ENCODE measurements at regions not wholly inside any gene's neighbourhood (a gene's known extent, or its start where the extent isn't known, plus 50 kb on each side); places are given as distances from the start of the nearest gene placed in this dataset.

- DNase-seq: peak; percentile 32
These were observed 172.5 kb downstream of the SMAD2 start for GRCh38 chr18:47758000-47758399.

GRCh38 chr18:47756364-47757016 is 174.0 kb downstream of the SMAD2 start:
- peak; percentile 82 for DNase-seq

- DNase-seq: no peak
These were observed 175.4 kb downstream of the SMAD2 start for GRCh38 chr18:47755102-47755456.

- peak; percentile 57 for DNase-seq
These were observed 176.0 kb downstream of the SMAD2 start for GRCh38 chr18:47754311-47755101.

GRCh38 chr18:47752796-47753645 is 177.4 kb downstream of the SMAD2 start:
- DNase-seq: no peak

- no peak for DNase-seq
These were observed 179.5 kb downstream of the SMAD2 start for GRCh38 chr18:47750889-47751423.

GRCh38 chr18:47749600-47749973 is 180.9 kb downstream of the SMAD2 start:
- no peak for DNase-seq

- DNase-seq: peak; percentile 79
These were observed 181.4 kb downstream of the SMAD2 start for GRCh38 chr18:47748847-47749599.

- DNase-seq: no peak
These were observed 182.2 kb downstream of the SMAD2 start for GRCh38 chr18:47748093-47748796.

GRCh38 chr18:47747260-47747795 is 183.1 kb downstream of the SMAD2 start:
- no peak for DNase-seq

GRCh38 chr18:47746615-47747014 is 183.8 kb downstream of the SMAD2 start:
- DNase-seq: no peak

- no peak for DNase-seq
These were observed 185.2 kb downstream of the SMAD2 start for GRCh38 chr18:47745227-47745626.

- DNase-seq: no peak
These were observed 192.5 kb downstream of the SMAD2 start for GRCh38 chr18:47737956-47738355.

- DNase-seq: no peak
These were observed 193.1 kb downstream of the SMAD2 start for GRCh38 chr18:47737198-47737830.

GRCh38 chr18:47736376-47737140 is 193.9 kb downstream of the SMAD2 start:
- no peak for DNase-seq

- no peak for DNase-seq
These were observed 195.3 kb downstream of the SMAD2 start for GRCh38 chr18:47735041-47735702.

- no peak for DNase-seq
These were observed 199.2 kb downstream of the SMAD2 start for GRCh38 chr18:47731276-47731675.

GRCh38 chr18:47730795-47731194 is 199.7 kb downstream of the SMAD2 start:
- no peak for DNase-seq

- DNase-seq: no peak
These were observed 201.1 kb downstream of the SMAD2 start for GRCh38 chr18:47729356-47729755.

GRCh38 chr18:47728921-47729320 is 201.5 kb downstream of the SMAD2 start:
- no peak for DNase-seq

All from dermis blood vessel endothelial cell (primary cell).